Liver (tissue), 3 donors: ENCODE measurements at regions not wholly inside any gene's neighbourhood (a gene's known extent, or its start where the extent isn't known, plus 50 kb on each side); places are given as distances from the start of the nearest gene placed in this dataset.

Experiments used
- ATF3 ChIP-seq: IDR thresholded peaks from 2 replicates; pipeline ENCODE4 v1.6.1; 2016; ENCODE audit warnings: antibody characterized with exemption
- CTCF ChIP-seq: fragments of 150-350 bp; IDR thresholded peaks from 2 replicates; pipeline ENCODE4 v1.5.1; 2017; ENCODE audit warnings: improper control_type of control experiment, low read depth, low read length; ENCODE audit not compliant: missing input control
- HNF4A ChIP-seq, 2 donors: conservative IDR thresholded peaks; 2 replicates each; pipeline ENCODE4 v1.6.1; 2016; ENCODE audit warnings: antibody characterized with exemption in 2 of 2, mild to moderate bottlenecking in 2 of 2
- HNF4G ChIP-seq: IDR thresholded peaks from 2 replicates; pipeline ENCODE4 v1.6.1; 2016; ENCODE audit warnings: antibody characterized with exemption
- JUND ChIP-seq, 2 donors: IDR thresholded peaks; 2 replicates each; pipeline ENCODE4 v1.6.1; 2016; ENCODE audit warnings: antibody characterized with exemption in 2 of 2
- MAX ChIP-seq: IDR thresholded peaks from 2 replicates; pipeline ENCODE4 v1.6.1; 2016; ENCODE audit warnings: antibody characterized with exemption
- NR2F2 ChIP-seq: IDR thresholded peaks from 2 replicates; pipeline ENCODE4 v1.6.1; 2016; ENCODE audit warnings: antibody characterized with exemption
- RAD21 ChIP-seq, 2 donors: IDR thresholded peaks; 2 replicates each; pipeline ENCODE4 v1.6.1; 2016; ENCODE audit warnings: antibody characterized with exemption in 2 of 2, mild to moderate bottlenecking in 2 of 2
- REST ChIP-seq: IDR thresholded peaks from 2 replicates; pipeline ENCODE4 v1.6.1; 2016; ENCODE audit warnings: antibody characterized with exemption, mild to moderate bottlenecking
- SP1 ChIP-seq: IDR thresholded peaks from 2 replicates; pipeline ENCODE4 v1.6.1; 2018; ENCODE audit warnings: antibody characterized with exemption, mild to moderate bottlenecking
- TAF1 ChIP-seq: conservative IDR thresholded peaks from 2 replicates; pipeline ENCODE4 v1.6.1; 2016; ENCODE audit warnings: antibody characterized with exemption, mild to moderate bottlenecking
- YY1 ChIP-seq: IDR thresholded peaks from 2 replicates; pipeline ENCODE4 v1.6.1; 2016; ENCODE audit warnings: antibody characterized with exemption, mild to moderate bottlenecking
- ZBTB33 ChIP-seq: IDR thresholded peaks from 2 replicates; pipeline ENCODE4 v1.6.1; 2016; ENCODE audit warnings: antibody characterized with exemption
- donor health status: healthy.
- donor health status: healthy.

- no peak for TF ChIP-seq CTCF
- TF ChIP-seq TAF1, result no peak
- TF ChIP-seq REST, result no peak
- TF ChIP-seq YY1, result no peak
- no peak for TF ChIP-seq NR2F2
- TF ChIP-seq RAD21 (IDR thresholded peaks at IDR 0.05), result no peak
- TF ChIP-seq ATF3, result no peak
- TF ChIP-seq MAX, result no peak
- TF ChIP-seq JUND (IDR thresholded peaks at IDR 0.05), result no peak
- no peak for TF ChIP-seq HNF4G
- no peak for TF ChIP-seq SP1
- TF ChIP-seq ZBTB33, result no peak
- TF ChIP-seq HNF4A (conservative IDR thresholded peaks at IDR 0.05), result no peak
Measured at GRCh38 chr15:31195871-31196270, 94.3 kb upstream of the TRPM1 start.
